ENCODE measurements at regions not wholly inside any gene's neighbourhood (a gene's known extent, or its start where the extent isn't known, plus 50 kb on each side); places are given as distances from the start of the nearest gene placed in this dataset.

- TF ChIP-seq ZNF512 (tag; IDR thresholded peaks at IDR 0.05) (no peak), ZNF561 (CRISPR knock-in tag; conservative IDR thresholded peaks at IDR 0.05) (no peak), JUND (IDR thresholded peaks at IDR 0.05; ENCODE audit: borderline replicate concordance, low read depth, low read length) (no peak), JUND (tag; IDR thresholded peaks at IDR 0.05; ENCODE audit: borderline replicate concordance, low read depth, low read length) (no peak), NFIC (IDR thresholded peaks at IDR 0.05) (peak; percentile 98), ZNF780A (CRISPR knock-in tag; IDR thresholded peaks at IDR 0.05) (no peak), HDAC8 (tag; IDR thresholded peaks at IDR 0.05) (no peak), EP300 (IDR thresholded peaks at IDR 0.05; ENCODE audit: low read length) (no peak), TAF9B (IDR thresholded peaks at IDR 0.05; ENCODE audit: partially characterized antibody) (no peak), POU5F1 (IDR thresholded peaks at IDR 0.05; ENCODE audit: borderline replicate concordance, low read depth, low read length, partially characterized antibody) (no peak), ATF7 (IDR thresholded peaks at IDR 0.05) (peak; percentile 33; the same call in 1 of the 2 replicates), NR2C1 (IDR thresholded peaks at IDR 0.05) (no peak), NR2C1 (tag; IDR thresholded peaks at IDR 0.05) (0 out of 2 replicates have a peak, but pooled peaks have one; percentile 16), PRDM10 (IDR thresholded peaks at IDR 0.05; ENCODE audit: partially characterized antibody) (peak; percentile 87), ATF2 (CRISPR knock-in tag; IDR thresholded peaks at IDR 0.05) (no peak), MAFG (tag; conservative IDR thresholded peaks at IDR 0.05) (0 out of 2 replicates have a peak, but pooled peaks have one; percentile 6), RCOR1 (IDR thresholded peaks at IDR 0.05; ENCODE audit: borderline replicate concordance in 1 of 2, low read depth in 2 of 2, low read length in 2 of 2) (0 out of 4 replicates have a peak, but pooled peaks of 1 of the 2 experiments have one; percentile 20), ZNF766 (CRISPR knock-in tag; conservative IDR thresholded peaks at IDR 0.05) (no peak), ETV1 (tag; conservative IDR thresholded peaks at IDR 0.05; ENCODE audit: low read depth) (peak; percentile 51), FOXA3 (CRISPR knock-in tag; conservative IDR thresholded peaks at IDR 0.05 in 1 of 2, IDR thresholded peaks at IDR 0.05 in 1 of 2) (peak; percentile 96), NR2C2 (CRISPR knock-in tag; IDR thresholded peaks at IDR 0.05) (no peak), NR2C2 (tag; IDR thresholded peaks at IDR 0.05) (peak; percentile 48; the same call in 1 of the 2 replicates)
Observed at GRCh38 chr20:50366270-50367103, 143.7 kb upstream of the PTPN1 start (continued).

Data from K562 (cell line).